ENCODE measurements at regions not wholly inside any gene's neighbourhood (a gene's known extent, or its start where the extent isn't known, plus 50 kb on each side); places are given as distances from the start of the nearest gene placed in this dataset.

GRCh38 chr4:170214731-170215130, 125.0 kb upstream of the AADAT start:
- TF ChIP-seq EZH2 (IDR thresholded peaks at IDR 0.05; ENCODE audit: low read length) (no peak), CTCF (optimal IDR thresholded peaks at IDR 0.05 in 1 of 3, IDR thresholded peaks at IDR 0.05 in 1 of 3, conservative IDR thresholded peaks at IDR 0.05 in 1 of 3; ENCODE audit: extremely low read depth in 1 of 3, insufficient read depth in 2 of 3, low read length in 3 of 3) (no peak)
